SIG-M5 treated with dmso at 0.1 percent for 504 hours (cell line): ENCODE measurements at regions not wholly inside any gene's neighbourhood (a gene's known extent, or its start where the extent isn't known, plus 50 kb on each side); places are given as distances from the start of the nearest gene placed in this dataset.
"Not testable (repeated sequence)": the region's sequence is repeated elsewhere in the genome, so short reads cannot be mapped to it uniquely, and the experiment has no call there.

Experiments used
- DNase-seq: peaks from one replicate; lab custom pipeline; 2025; ENCODE audit not compliant: unreplicated experiment; lab: John Stamatoyannopoulos, UW

GRCh38 chr4:12139296-12139695 is 710.6 kb upstream of the HS3ST1 start:
- DNase-seq: no peak

DNA sequence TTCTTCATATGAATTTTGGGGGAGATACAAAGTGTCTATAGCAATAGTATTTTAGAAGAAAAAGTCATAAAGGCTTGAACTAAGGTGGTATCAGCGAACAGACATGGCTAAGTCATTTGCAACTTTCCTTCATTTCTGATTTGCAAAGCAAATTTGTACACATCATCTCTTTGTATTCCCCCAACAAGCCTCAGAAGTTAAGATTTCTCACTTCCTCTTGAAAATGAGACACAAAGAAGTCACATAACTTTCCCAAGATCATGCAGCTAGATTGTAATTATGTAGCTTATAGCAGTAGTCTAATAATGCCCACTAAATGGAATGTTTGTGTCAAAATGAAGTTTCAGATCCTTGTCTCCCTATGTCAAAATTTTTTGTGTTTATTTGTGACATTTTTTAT is 709.8 kb upstream of the HS3ST1 start:
- no peak for DNase-seq

DNA sequence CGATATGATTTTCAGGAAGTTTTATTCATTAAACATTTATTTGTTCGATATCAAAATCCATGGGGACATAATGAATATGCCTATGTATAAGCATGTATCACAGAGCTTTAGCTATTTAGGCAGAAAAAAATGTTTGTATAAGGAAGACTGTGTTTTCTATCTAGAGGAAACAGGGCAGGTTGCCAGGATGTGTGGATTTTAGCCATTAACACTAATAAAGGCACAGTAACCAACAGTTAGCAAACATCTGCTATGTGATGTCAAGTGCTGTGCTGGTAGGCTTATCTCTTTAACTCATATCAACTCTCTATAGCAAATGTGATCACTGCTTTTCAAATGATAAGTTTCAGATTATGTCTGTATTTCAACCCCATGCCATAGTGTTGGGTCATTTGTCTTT is 708.9 kb upstream of the HS3ST1 start:
- no peak for DNase-seq

DNA sequence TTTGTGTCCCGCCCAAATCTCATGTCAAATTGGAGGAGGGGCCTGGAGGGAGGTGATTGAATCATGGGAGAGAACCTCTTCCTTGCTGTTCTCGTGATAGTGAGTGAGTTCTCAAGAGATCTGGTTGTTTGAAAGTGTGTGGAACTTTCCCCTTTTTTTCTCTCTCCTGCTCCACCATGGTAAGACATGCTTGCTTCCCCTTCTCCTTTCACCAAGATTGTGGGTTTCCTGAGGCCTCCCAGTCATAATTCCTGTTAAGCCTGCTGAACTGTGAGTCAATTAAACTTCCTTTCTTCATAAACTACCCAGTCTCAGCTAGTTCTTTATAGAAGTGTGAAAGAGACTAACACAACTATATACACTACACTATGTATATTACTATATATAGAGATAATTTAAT is 697.8 kb upstream of the HS3ST1 start:
- peak; percentile 21 for DNase-seq

DNA sequence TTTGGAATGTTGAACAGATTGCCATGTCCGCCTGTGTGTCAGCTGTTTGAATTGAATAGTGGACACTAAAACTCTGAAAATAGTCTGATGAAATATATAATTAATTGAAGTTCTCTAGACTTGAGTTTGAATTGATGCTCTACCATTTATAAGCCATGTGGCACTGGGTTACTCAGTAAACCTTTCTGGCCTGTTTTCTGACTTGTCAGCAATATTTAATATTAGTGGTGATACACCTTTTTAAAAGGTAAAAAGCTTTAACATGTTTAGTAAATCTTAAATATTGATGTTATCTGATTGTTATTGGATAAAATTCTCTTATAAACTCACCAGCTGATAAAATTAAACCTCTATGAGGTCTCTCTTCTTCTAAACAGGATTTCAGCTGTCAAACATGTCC is 695.4 kb upstream of the HS3ST1 start:
- no peak for DNase-seq

GRCh38 chr4:12123707-12124106 is 695.0 kb upstream of the HS3ST1 start:
- DNase-seq: peak; percentile 70

DNA sequence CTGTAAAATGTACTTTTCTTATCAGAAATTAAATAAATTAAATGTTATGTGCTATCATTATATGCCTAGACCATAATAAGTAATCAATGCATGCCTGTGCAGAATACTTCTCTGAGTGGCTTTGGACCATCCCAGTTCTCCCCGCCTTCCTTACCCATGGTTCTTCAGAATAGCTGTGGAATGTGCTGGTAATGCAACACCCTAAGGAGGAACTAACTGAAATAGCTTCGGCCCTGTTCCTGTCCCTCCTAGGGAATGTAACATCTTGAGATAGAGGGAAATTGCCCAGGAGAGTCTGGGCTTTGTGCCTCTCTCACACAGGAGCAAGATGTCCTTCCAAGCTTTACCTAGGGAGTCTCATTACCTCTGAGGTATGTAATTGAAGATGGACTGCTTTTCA is 693.6 kb upstream of the HS3ST1 start:
- peak; percentile 1 for DNase-seq

DNA sequence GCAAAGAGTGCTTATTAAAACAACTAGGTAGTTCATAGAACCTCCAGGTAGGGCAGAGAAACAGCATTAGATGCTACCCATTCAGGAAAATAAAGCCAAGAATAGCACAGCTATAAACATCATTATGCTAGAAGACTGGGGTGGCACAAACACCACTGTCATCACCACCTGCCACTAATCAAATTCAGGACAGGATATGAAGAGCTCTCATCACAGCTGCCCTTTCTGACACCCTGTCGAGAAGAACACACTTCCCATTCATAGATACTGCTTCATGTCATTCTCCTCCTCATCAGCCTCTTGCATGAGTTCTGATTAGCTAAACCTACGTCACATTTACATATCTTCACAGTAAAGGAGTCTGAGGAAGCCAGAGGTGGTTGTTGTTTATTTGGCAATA is 692.3 kb upstream of the HS3ST1 start:
- no peak for DNase-seq

DNA sequence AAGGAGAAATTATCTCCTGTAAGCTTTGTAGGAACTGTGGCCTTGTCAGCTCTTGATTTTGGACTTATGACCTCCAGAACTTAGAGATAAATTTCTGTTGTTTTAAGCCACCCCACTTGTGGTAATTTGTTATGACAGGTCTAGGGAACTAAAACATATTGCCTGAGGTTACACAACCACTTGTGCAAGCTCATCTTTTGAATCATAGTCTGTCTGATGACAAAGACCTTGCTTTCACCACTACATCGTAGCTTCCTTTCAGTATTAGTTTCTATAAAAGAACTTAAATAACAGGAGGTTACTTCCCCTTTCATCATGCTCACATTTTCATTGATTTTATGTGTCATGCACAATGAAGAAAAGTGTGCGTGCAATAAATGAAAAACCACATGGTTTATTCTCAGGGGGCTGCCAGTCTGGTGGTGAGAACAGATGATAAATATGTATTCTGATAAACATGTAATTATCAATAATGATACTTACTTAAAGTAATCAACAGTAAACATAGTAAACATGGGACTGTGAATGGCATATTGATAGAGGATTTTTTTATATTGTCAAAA is 690.0 kb upstream of the HS3ST1 start:
- peak; percentile 93 for DNase-seq

- peak; percentile 8 for DNase-seq
These were observed 687.4 kb upstream of the HS3ST1 start for GRCh38 chr4:12116009-12116552.

- DNase-seq: peak; percentile 23
These were observed 681.9 kb upstream of the HS3ST1 start for GRCh38 chr4:12110627-12111026.

DNA sequence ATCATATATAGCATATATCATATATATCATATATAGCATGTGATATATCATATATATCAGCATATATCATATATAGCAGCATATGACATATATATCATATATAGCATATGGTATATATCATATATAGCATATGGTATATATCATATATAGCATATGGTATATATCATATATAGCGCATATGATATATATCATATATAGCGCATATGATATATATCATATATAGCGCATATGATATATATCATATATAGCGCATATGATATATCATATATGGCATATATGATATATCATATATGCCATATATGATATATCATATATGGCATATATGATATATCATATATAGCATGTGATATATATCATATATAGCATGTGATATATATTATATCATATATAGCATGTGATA is 680.4 kb upstream of the HS3ST1 start:
- not testable (repeated sequence) for DNase-seq

- no peak for DNase-seq
These were observed 676.8 kb upstream of the HS3ST1 start for GRCh38 chr4:12105519-12105918.

DNA sequence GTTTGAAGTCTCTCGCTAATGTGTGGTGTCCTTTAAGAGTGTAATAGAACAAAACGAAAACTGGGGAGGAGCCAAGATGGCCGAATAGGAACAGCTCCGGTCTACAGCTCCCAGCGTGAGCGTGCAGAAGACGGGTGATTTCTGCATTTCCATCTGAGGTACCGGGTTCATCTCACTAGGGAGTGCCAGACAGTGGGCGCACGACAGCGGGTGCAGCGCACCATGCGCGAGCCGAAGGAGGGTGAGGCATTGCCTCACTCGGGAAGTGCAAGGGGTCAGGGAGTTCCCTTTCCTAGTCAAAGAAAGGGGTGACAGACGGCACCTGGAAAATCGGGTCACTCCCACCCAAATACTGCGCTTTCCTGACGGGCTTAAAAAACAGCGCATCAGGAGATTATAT is 661.2 kb upstream of the HS3ST1 start:
- not testable (repeated sequence) for DNase-seq

GRCh38 chr4:12084690-12085089 is 656.0 kb upstream of the HS3ST1 start:
- no peak for DNase-seq

- no peak for DNase-seq
These were observed 642.6 kb upstream of the HS3ST1 start for GRCh38 chr4:12071316-12071715.

- DNase-seq: no peak
These were observed 625.3 kb upstream of the HS3ST1 start for GRCh38 chr4:12053966-12054365.

DNA sequence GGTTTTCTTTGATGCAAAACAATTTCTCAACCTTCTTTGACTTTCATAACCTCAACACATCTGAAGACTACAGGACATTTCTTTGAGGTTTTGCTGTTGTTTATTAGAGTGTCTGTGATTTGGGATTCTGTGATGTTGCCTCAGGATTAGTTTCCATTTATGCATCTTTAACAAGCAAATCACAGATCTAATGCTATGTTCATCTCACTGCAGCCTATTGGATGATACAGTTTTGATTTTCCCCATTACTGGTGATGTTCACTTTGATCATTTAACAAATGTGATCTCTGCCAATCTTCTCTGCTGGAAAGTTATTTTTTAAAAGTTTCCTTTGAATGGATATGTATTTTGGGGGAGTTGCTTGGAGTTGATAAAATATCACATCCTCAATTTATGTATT is 624.9 kb upstream of the HS3ST1 start:
- DNase-seq: no peak

- DNase-seq: no peak
These were observed 621.7 kb upstream of the HS3ST1 start for GRCh38 chr4:12050357-12050756.

DNA sequence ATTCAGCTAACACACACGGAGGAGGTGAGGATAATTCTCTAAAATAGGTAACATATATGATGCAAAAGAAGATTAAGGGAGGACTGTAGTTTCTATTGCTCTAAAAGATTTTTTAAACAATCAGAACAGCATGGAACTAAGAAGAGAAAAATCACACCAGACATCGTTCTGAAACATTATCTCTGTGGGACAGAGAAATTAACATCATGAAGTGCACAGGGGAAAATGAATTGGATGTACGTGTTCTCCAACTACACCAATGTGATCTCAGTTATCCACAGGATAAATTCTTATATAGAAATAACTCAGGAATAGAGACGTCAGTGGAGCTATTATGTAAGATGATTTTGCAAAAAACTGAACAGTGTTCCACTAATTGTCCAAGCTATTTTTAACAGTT is 614.1 kb upstream of the HS3ST1 start:
- no peak for DNase-seq

- peak; percentile 18 for DNase-seq
These were observed 613.1 kb upstream of the HS3ST1 start for GRCh38 chr4:12041828-12042227.

DNA sequence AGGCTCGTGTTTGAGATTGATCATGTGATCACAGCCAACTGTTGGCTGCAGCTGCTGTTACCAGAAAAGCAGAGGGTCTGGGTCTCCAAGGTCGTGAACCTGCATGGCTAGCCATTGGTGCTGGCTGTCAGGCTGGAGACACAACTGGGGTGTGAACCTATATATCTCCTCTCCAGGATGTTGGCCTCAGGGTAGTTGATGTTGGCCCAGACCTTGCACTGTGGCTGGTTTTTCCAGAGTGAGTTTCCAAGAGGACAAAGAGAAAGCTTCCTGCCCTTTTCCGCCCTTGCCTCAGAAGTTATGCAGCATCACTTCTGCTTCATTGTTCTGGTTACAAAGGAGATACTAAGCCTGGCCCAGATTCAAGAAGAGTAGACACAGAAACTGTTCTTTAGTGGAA is 607.8 kb upstream of the HS3ST1 start:
- no peak for DNase-seq

DNA sequence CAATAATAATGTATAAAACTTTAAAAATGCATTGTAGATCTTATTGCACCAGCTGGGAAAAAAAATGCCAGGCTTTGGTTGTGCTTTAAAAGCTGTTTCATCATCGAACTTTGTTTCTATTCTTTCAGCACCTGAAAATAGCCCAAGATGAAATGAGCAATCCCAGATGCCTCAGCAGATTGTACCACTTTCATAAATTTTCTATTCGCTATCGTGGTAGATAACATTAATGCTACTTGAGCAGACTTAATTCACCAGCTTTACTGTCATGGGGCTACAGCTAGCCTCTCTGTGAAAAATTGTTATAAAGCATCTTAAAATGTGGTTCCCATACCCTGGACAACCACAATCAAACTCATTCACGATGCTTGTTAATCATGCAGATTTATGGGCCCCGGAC is 599.6 kb upstream of the HS3ST1 start:
- no peak for DNase-seq
